Lower leg skin (tissue), 4 donors: ENCODE measurements at regions not wholly inside any gene's neighbourhood (a gene's known extent, or its start where the extent isn't known, plus 50 kb on each side); places are given as distances from the start of the nearest gene placed in this dataset.
"Not testable (repeated sequence)": the region's sequence is repeated elsewhere in the genome, so short reads cannot be mapped to it uniquely, and the experiment has no call there.

ENCODE experiments used
- DNase-seq, 2 donors: peaks; one replicate each; pipeline ENCODE4 v3.0.0-alpha.2; 2019; ENCODE audit warnings: low spot score in 2 of 2
- H3K4me3 ChIP-seq: fragments of 200-600 bp; sonication (generic); 2 replicates; pipeline ENCODE4 v1.5.1; 2017; ENCODE audit warnings: mild to moderate bottlenecking, low read depth; ENCODE audit not compliant: poor library complexity, severe bottlenecking
- CTCF ChIP-seq, 3 donors: fragments of 450-650 bp; IDR thresholded peaks; one replicate each; pipeline ENCODE4 v1.5.1; 2016; ENCODE audit warnings: antibody characterized with exemption in 3 of 3, mild to moderate bottlenecking in 3 of 3, moderate library complexity in 2 of 3
- POLR2A ChIP-seq, 2 donors: fragments of 450-650 bp; IDR thresholded peaks; one replicate each; pipeline ENCODE4 v1.6.1; 2016 to 2017; ENCODE audit warnings: antibody characterized with exemption in 2 of 2, mild to moderate bottlenecking in 1 of 2, moderate library complexity in 1 of 2
- WGBS, 2 donors: methylation state at CpG; one replicate each; pipeline ENCODE4 v1.1.5; 2018; 5-methylcytosine and 5-hydroxymethylcytosine counted together
- intact Hi-C: fragments of 100-400 bp; cut with DNase I; formaldehyde crosslinking; loops from one replicate; pipeline ENCODE4 v1.15.0; 2023; ENCODE audit warnings: low total_unique reads

GRCh38 chr1:78255383-78255782 lies 209.6 kb downstream of the GIPC2 start:
- DNase-seq, result no peak
- TF ChIP-seq CTCF (IDR thresholded peaks at IDR 0.05) (no peak), POLR2A (IDR thresholded peaks at IDR 0.05) (no peak)
- H3K4me3 ChIP-seq, result no peak overlapping the region
- intact Hi-C loops, result no loop called here
- WGBS, 2 donors, result 62% methylated on average over 2 of the region's 2 CpGs

GRCh38 chr1:78255846-78256245 lies 210.1 kb downstream of the GIPC2 start:
- TF ChIP-seq POLR2A (IDR thresholded peaks at IDR 0.05) (no peak), CTCF (IDR thresholded peaks at IDR 0.05) (no peak)
- intact Hi-C loops, result no loop called here
- 49 to 50% methylated on average over 1 of the region's 1 CpG for WGBS, 2 donors
- DNase-seq, result no peak
- no peak overlapping the region for H3K4me3 ChIP-seq

- intact Hi-C loops, result no loop called here
- TF ChIP-seq POLR2A (IDR thresholded peaks at IDR 0.05) (no peak), CTCF (IDR thresholded peaks at IDR 0.05) (no peak)
- WGBS, 2 donors, result 43 to 58% methylated on average over 2 of the region's 2 CpGs
- no peak for DNase-seq
- H3K4me3 ChIP-seq, result no peak overlapping the region
Observed at GRCh38 chr1:78263459-78263858, 217.7 kb downstream of the GIPC2 start.

- TF ChIP-seq POLR2A (IDR thresholded peaks at IDR 0.05) (no peak), CTCF (IDR thresholded peaks at IDR 0.05) (no peak)
- intact Hi-C loops, result no loop called here
- no peak overlapping the region for H3K4me3 ChIP-seq
- DNase-seq, result no peak
- WGBS, 2 donors, result 8 to 19% methylated on average over 1 of the region's 1 CpG
Observed at GRCh38 chr1:78263946-78264345, 218.2 kb downstream of the GIPC2 start.

- 78 to 90% methylated on average over 3 of the region's 3 CpGs for WGBS, 2 donors
- DNase-seq, result no peak
- H3K4me3 ChIP-seq, result no peak overlapping the region
- TF ChIP-seq CTCF (IDR thresholded peaks at IDR 0.05), result no peak
- no peak for TF ChIP-seq POLR2A (IDR thresholded peaks at IDR 0.05)
- intact Hi-C loops, result no loop called here
Observed at GRCh38 chr1:78267513-78268218, 221.9 kb downstream of the GIPC2 start.

GRCh38 chr1:78269591-78269990 lies 221.2 kb upstream of the PTGFR start:
- intact Hi-C loops, result no loop called here
- TF ChIP-seq CTCF (IDR thresholded peaks at IDR 0.05), result no peak
- TF ChIP-seq POLR2A (IDR thresholded peaks at IDR 0.05), result no peak
- WGBS, 2 donors, result 72 to 81% methylated on average over 2 of the region's 2 CpGs
- H3K4me3 ChIP-seq, result no peak overlapping the region
- DNase-seq, result no peak

- WGBS, 2 donors, result 67 to 77% methylated on average over 2 of the region's 2 CpGs
- intact Hi-C loops, H3K4me3 ChIP-seq, DNase-seq: not testable (repeated sequence)
Observed at GRCh38 chr1:78271423-78271822, 219.4 kb upstream of the PTGFR start.
